ENCODE measurements at regions not wholly inside any gene's neighbourhood (a gene's known extent, or its start where the extent isn't known, plus 50 kb on each side); places are given as distances from the start of the nearest gene placed in this dataset.

DNA sequence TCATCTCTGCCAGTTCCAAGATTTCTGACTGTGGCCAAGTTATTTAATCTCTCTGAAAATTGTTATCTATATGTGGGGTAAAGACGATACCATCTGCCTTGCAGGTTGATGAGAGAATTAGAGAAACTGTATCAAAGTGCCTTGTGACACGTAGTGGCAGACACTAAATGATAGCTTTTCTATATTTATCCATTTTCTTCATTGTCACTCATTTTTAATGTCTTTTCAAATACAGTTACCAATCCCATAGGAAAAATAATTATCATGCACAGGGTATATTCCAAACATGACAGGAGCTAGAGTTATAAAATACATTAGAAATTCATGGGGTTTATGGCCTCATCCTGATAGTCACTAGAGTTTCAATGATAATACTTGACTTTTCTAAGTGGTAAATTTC, 95.6 kb upstream of the NOL4 start:
- TF ChIP-seq SUZ12 (IDR thresholded peaks at IDR 0.05; ENCODE audit: extremely low read depth, insufficient read depth, insufficient read length) (no peak), YY1 (IDR thresholded peaks at IDR 0.05; ENCODE audit: insufficient read depth, insufficient read length) (no peak)
